GM12878 (cell line): ENCODE measurements at regions not wholly inside any gene's neighbourhood (a gene's known extent, or its start where the extent isn't known, plus 50 kb on each side); places are given as distances from the start of the nearest gene placed in this dataset.

Experiments
- ATAC-seq: fragments of 200-7000 bp; cut with Tn5 transposase; 3 replicates; pipeline ENCODE4 v1.9.1; 2020; ENCODE audit warnings: mild to moderate bottlenecking, moderate library complexity
- BruUV-seq: library from RNA; stranded (reverse); fragments of 400-500 nt; replicated peaks from 2 replicates; lab custom pipeline; 2021; lab: Mats Ljungman, UMichigan
- CTCF ChIA-PET: fragments of 300-600 bp; sonication (Branson Sonifier 250); formaldehyde crosslinking; extraction: SDS; loops from one replicate; lab custom pipeline; 2021; ENCODE audit warnings: inconsistent platforms; lab: Yijun Ruan, JAX
- POLR2A ChIA-PET: fragments of 350-600 bp; formaldehyde crosslinking; extraction: SDS; loops from one replicate; lab custom pipeline; 2021; ENCODE audit warnings: inconsistent platforms; lab: Charles Lee
- RAD21 ChIA-PET: fragments of 300-600 bp; sonication (Branson Sonifier 250); formaldehyde crosslinking; loops from one replicate; lab custom pipeline; 2023; ENCODE audit warnings: antibody characterized with exemption; ENCODE audit not compliant: unreplicated experiment; lab: Charles Lee
- SMC1A ChIA-PET: fragments of 300-600 bp; sonication (Branson Sonifier 250); formaldehyde crosslinking; loops from one replicate; lab custom pipeline; 2023; ENCODE audit not compliant: unreplicated experiment, uncharacterized antibody; lab: Charles Lee
- DNase-seq: peaks from one replicate; pipeline ENCODE4 v3.0.0-alpha.2; 2011; ENCODE audit warnings: low read depth, low spot score
- FAIRE-seq: peaks from 3 replicates; lab custom pipeline; 2011; peaks lifted over from hg19 to GRCh38; lab: Jason Lieb, UNC
- H2AFZ ChIP-seq: 2 replicates; pipeline ENCODE4 v1.6.0; 2011; ENCODE audit warnings: low read depth, low read length, control low read depth; ENCODE audit not compliant: control insufficient read depth
- H3K27ac ChIP-seq: 2 replicates; pipeline ENCODE4 v1.5.1; 2011; ENCODE audit warnings: control low read depth; ENCODE audit not compliant: control insufficient read depth, insufficient read depth
- H3K27me3 ChIP-seq, 2 experiments: replicated peaks in 1 of 2; 2 replicates each; pipeline versions ENCODE4 v1.6.0 to v1.6.1; 2011; ENCODE audit warnings: low read length in 1 of 2; ENCODE audit not compliant: control insufficient read depth in 2 of 2, insufficient read depth in 2 of 2
- H3K36me3 ChIP-seq, 2 experiments: 2 replicates each; pipeline ENCODE4 v1.5.1; 2011; ENCODE audit warnings: low read length in 1 of 2; ENCODE audit not compliant: control insufficient read depth in 2 of 2, insufficient read depth in 2 of 2
- H3K4me1 ChIP-seq: 2 replicates; pipeline ENCODE4 v1.6.1; 2011; ENCODE audit warnings: mild to moderate bottlenecking, low read length, moderate library complexity, mixed read lengths; ENCODE audit not compliant: control insufficient read depth, insufficient read depth
- H3K4me2 ChIP-seq: 2 replicates; pipeline ENCODE4 v1.6.0; 2011; ENCODE audit warnings: control low read depth; ENCODE audit not compliant: control insufficient read depth, insufficient read depth
- H3K4me3 ChIP-seq: fragments of 200-600 bp; sonication (generic); 2 replicates; pipeline ENCODE4 v1.5.1; 2016
- H3K79me2 ChIP-seq: 2 replicates; pipeline ENCODE4 v1.6.0; 2011; ENCODE audit warnings: low read length; ENCODE audit not compliant: control insufficient read depth, insufficient read depth
- H3K9ac ChIP-seq: 2 replicates; pipeline ENCODE4 v1.8.0; 2011; ENCODE audit warnings: low read length, control low read depth, mixed read lengths; ENCODE audit not compliant: control insufficient read depth, insufficient read depth
- H3K9me3 ChIP-seq: replicated peaks from 3 replicates; pipeline ENCODE4 v1.5.1; 2011; ENCODE audit warnings: mild to moderate bottlenecking, low read length; ENCODE audit not compliant: control insufficient read depth, insufficient read depth
- H4K20me1 ChIP-seq: 2 replicates; pipeline ENCODE4 v1.6.0; 2011; ENCODE audit not compliant: control insufficient read depth, insufficient read depth
- CREB1 ChIP-seq: IDR thresholded peaks from 2 replicates; pipeline ENCODE4 v1.6.1; 2012; ENCODE audit warnings: low read depth, mild to moderate bottlenecking, inconsistent platforms
- GABPA ChIP-seq: IDR thresholded peaks from 2 replicates; pipeline ENCODE4 v1.6.1; 2014; ENCODE audit warnings: antibody characterized with exemption, low read depth, mild to moderate bottlenecking, inconsistent platforms
- NFYB ChIP-seq: IDR thresholded peaks from 2 replicates; pipeline ENCODE4 v1.6.1; 2011; ENCODE audit warnings: low read depth, mild to moderate bottlenecking, low read length, improper control_type of control experiment, moderate library complexity; ENCODE audit not compliant: insufficient read depth
- NR2F1 ChIP-seq: fragments of 450-650 bp; conservative IDR thresholded peaks from 2 replicates; pipeline ENCODE4 v1.6.1; 2017; ENCODE audit warnings: mild to moderate bottlenecking
- PML ChIP-seq: IDR thresholded peaks from 2 replicates; pipeline ENCODE4 v1.6.1; 2012; ENCODE audit warnings: low read length, inconsistent platforms
- SMAD1 ChIP-seq: fragments of 450-650 bp; IDR thresholded peaks from 2 replicates; pipeline ENCODE4 v1.6.1; 2018; ENCODE audit warnings: mild to moderate bottlenecking, low read depth; ENCODE audit not compliant: partially characterized antibody
- SMAD5 ChIP-seq: IDR thresholded peaks from 2 replicates; pipeline ENCODE4 v1.6.1; 2016; ENCODE audit warnings: antibody characterized with exemption, low read depth
- SMC3 ChIP-seq: IDR thresholded peaks from 2 replicates; pipeline ENCODE4 v1.6.1; 2011; ENCODE audit warnings: low read length, improper control_type of control experiment, borderline replicate concordance
- SREBF1 ChIP-seq: IDR thresholded peaks from 2 replicates; pipeline ENCODE4 v1.6.1; 2012; ENCODE audit warnings: mild to moderate bottlenecking, low read length
- TCF3 ChIP-seq: IDR thresholded peaks from 2 replicates; pipeline ENCODE4 v1.6.1; 2012; ENCODE audit warnings: low read depth, mild to moderate bottlenecking, low read length, borderline replicate concordance; ENCODE audit not compliant: insufficient read depth
- USF2 ChIP-seq: IDR thresholded peaks from 2 replicates; pipeline ENCODE4 v1.6.1; 2011; ENCODE audit warnings: low read depth, low read length, improper control_type of control experiment, borderline replicate concordance
- ZNF207 ChIP-seq: fragments of 450-650 bp; IDR thresholded peaks from 2 replicates; pipeline ENCODE4 v1.6.1; 2014; ENCODE audit warnings: antibody characterized with exemption, mild to moderate bottlenecking, borderline replicate concordance
- ZNF384 ChIP-seq: IDR thresholded peaks from 2 replicates; pipeline ENCODE4 v1.6.1; 2012; ENCODE audit warnings: low read depth, mild to moderate bottlenecking, low read length, improper control_type of control experiment, borderline replicate concordance
- ZSCAN29 ChIP-seq: fragments of 450-650 bp; IDR thresholded peaks from 2 replicates; pipeline ENCODE4 v1.6.1; 2017; ENCODE audit warnings: mild to moderate bottlenecking, moderate library complexity
- WGBS: methylation state at CpG from one replicate; pipeline ENCODE4 v1.1.6; 2016; ENCODE audit warnings: low lambda C conversion rate; ENCODE audit not compliant: insufficient replicate concordance, insufficient coverage; ENCODE audit errors: missing lambda C conversion rate; 5-methylcytosine and 5-hydroxymethylcytosine counted together
- in situ Hi-C: fragments of 300-500 bp; cut with MboI; formaldehyde crosslinking; loops from 9 replicates; pipeline ENCODE4 v1.14.3; 2018; ENCODE audit warnings: mixed read lengths
- intact Hi-C: fragments of 100-400 bp; cut with micrococcal nuclease; formaldehyde crosslinking; loops from one replicate; pipeline ENCODE4 v1.14.2; 2022; ENCODE audit not compliant: unreplicated experiment
- TF ChIP-seq, protein P1 (sequence below): IDR thresholded peaks from 2 replicates; pipeline ENCODE4 v1.6.1; 2012; ENCODE audit warnings: improper control_type of control experiment, low read depth, low read length; ENCODE audit not compliant: insufficient replicate concordance
- TF ChIP-seq, protein P2 (sequence below): fragments of 450-650 bp; IDR thresholded peaks from 2 replicates; pipeline ENCODE4 v1.6.1; 2017; ENCODE audit warnings: mild to moderate bottlenecking, moderate library complexity

DNA sequence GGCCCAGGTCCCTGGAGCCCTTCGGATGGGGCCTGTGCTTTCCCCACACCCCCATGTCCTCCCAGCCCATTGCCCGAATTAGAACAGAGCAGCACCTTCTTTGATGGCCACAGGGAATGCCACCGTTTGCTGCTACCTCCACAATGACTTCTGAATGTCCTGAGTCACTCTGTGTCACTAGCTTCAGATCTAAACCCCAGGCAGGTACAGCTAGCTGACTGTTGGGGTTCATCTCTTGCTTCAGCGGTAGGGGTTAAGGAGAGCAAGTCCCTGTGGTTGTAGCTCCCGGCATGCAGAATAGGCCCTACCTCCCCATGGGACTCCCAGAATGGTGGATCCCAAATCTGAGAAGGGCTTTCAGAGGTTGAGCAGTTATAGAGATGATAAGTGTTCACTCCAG lies 291.1 kb upstream of the POU3F1 start:
- H3K9ac ChIP-seq = no peak overlapping the region
- in situ Hi-C loops (no loop called here), intact Hi-C loops (no loop called here)
- BruUV-seq = no TSS peak
- RAD21 ChIA-PET = interaction anchor here (1.1 kb wide), 1 partner anchor 325 kb away, joined by 3 read pairs; the partner anchor contains the start of gene UTP11
- H4K20me1 ChIP-seq = no peaks in the 10 kb centered on the region
- H3K27me3 ChIP-seq = peaks cover 0 to 1% of the 10 kb centered on the region in 2 experiments; a peak in 3 of 4 replicates
- H2AFZ ChIP-seq = no peak overlapping the region
- CTCF ChIA-PET = no interaction called here
- H3K4me3 ChIP-seq = no peak overlapping the region
- no peaks in the 10 kb centered on the region for H3K36me3 ChIP-seq
- SMC1A ChIA-PET = interaction anchor here (0.8 to 1.1 kb wide), 2 partner anchors 131 to 312 kb away, joined by 3 read pairs; no protein-coding TSS in a partner anchor
- FAIRE-seq = no peak
- H3K9me3 ChIP-seq = no peaks in the 10 kb centered on the region
- POLR2A ChIA-PET = no interaction called here
- H3K4me2 ChIP-seq = no peak overlapping the region
- no peak overlapping the region for H3K27ac ChIP-seq
- DNase-seq = no peak
- H3K4me1 ChIP-seq = no peaks in the 10 kb centered on the region
- no peaks in the 10 kb centered on the region for H3K79me2 ChIP-seq
- WGBS = 16% methylated on average over 5 of the region's 5 CpGs
- no peak for ATAC-seq
- TF ChIP-seq, protein P1, sequence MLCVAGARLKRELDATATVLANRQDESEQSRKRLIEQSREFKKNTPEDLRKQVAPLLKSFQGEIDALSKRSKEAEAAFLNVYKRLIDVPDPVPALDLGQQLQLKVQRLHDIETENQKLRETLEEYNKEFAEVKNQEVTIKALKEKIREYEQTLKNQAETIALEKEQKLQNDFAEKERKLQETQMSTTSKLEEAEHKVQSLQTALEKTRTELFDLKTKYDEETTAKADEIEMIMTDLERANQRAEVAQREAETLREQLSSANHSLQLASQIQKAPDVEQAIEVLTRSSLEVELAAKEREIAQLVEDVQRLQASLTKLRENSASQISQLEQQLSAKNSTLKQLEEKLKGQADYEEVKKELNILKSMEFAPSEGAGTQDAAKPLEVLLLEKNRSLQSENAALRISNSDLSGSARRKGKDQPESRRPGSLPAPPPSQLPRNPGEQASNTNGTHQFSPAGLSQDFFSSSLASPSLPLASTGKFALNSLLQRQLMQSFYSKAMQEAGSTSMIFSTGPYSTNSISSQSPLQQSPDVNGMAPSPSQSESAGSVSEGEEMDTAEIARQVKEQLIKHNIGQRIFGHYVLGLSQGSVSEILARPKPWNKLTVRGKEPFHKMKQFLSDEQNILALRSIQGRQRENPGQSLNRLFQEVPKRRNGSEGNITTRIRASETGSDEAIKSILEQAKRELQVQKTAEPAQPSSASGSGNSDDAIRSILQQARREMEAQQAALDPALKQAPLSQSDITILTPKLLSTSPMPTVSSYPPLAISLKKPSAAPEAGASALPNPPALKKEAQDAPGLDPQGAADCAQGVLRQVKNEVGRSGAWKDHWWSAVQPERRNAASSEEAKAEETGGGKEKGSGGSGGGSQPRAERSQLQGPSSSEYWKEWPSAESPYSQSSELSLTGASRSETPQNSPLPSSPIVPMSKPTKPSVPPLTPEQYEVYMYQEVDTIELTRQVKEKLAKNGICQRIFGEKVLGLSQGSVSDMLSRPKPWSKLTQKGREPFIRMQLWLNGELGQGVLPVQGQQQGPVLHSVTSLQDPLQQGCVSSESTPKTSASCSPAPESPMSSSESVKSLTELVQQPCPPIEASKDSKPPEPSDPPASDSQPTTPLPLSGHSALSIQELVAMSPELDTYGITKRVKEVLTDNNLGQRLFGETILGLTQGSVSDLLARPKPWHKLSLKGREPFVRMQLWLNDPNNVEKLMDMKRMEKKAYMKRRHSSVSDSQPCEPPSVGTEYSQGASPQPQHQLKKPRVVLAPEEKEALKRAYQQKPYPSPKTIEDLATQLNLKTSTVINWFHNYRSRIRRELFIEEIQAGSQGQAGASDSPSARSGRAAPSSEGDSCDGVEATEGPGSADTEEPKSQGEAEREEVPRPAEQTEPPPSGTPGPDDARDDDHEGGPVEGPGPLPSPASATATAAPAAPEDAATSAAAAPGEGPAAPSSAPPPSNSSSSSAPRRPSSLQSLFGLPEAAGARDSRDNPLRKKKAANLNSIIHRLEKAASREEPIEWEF = no peak
- TF ChIP-seq GABPA (no peak), SMC3 (no peak), SREBF1 (no peak), TCF3 (no peak), ZSCAN29 (no peak), USF2 (no peak), NR2F1 (no peak), SMAD1 (no peak), ZNF207 (no peak), CREB1 (no peak), SMAD5 (no peak), PML (no peak), NFYB (no peak), ZNF384 (no peak)
- TF ChIP-seq, protein P2, sequence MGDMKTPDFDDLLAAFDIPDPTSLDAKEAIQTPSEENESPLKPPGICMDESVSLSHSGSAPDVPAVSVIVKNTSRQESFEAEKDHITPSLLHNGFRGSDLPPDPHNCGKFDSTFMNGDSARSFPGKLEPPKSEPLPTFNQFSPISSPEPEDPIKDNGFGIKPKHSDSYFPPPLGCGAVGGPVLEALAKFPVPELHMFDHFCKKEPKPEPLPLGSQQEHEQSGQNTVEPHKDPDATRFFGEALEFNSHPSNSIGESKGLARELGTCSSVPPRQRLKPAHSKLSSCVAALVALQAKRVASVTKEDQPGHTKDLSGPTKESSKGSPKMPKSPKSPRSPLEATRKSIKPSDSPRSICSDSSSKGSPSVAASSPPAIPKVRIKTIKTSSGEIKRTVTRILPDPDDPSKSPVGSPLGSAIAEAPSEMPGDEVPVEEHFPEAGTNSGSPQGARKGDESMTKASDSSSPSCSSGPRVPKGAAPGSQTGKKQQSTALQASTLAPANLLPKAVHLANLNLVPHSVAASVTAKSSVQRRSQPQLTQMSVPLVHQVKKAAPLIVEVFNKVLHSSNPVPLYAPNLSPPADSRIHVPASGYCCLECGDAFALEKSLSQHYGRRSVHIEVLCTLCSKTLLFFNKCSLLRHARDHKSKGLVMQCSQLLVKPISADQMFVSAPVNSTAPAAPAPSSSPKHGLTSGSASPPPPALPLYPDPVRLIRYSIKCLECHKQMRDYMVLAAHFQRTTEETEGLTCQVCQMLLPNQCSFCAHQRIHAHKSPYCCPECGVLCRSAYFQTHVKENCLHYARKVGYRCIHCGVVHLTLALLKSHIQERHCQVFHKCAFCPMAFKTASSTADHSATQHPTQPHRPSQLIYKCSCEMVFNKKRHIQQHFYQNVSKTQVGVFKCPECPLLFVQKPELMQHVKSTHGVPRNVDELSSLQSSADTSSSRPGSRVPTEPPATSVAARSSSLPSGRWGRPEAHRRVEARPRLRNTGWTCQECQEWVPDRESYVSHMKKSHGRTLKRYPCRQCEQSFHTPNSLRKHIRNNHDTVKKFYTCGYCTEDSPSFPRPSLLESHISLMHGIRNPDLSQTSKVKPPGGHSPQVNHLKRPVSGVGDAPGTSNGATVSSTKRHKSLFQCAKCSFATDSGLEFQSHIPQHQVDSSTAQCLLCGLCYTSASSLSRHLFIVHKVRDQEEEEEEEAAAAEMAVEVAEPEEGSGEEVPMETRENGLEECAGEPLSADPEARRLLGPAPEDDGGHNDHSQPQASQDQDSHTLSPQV = no peak
